ENCODE measurements at regions not wholly inside any gene's neighbourhood (a gene's known extent, or its start where the extent isn't known, plus 50 kb on each side); places are given as distances from the start of the nearest gene placed in this dataset.
A peak's percentile ranks its signal among the peaks of the same experiment; 100 is the strongest.

GRCh38 chr10:30554440-30554825, 75.1 kb downstream of the LYZL2 start:
- CTCF ChIA-PET (ENCODE audit: low intra/inter-chr PET ratio) = no interaction called here
- H2AFZ ChIP-seq (ENCODE audit: low read depth, low read length) = peak overlapping the region; percentile 97
- no peak for ATAC-seq
- TF ChIP-seq ZNF311 (CRISPR knock-in tag; IDR thresholded peaks at IDR 0.05) (0 out of 2 replicates have a peak, but pooled peaks have one; percentile 9), ZNF41 (CRISPR knock-in tag; conservative IDR thresholded peaks at IDR 0.05) (no peak), JUN (IDR thresholded peaks at IDR 0.05; ENCODE audit: borderline replicate concordance, low read depth, low read length) (no peak), JUN (CRISPR knock-in tag; IDR thresholded peaks at IDR 0.05; ENCODE audit: borderline replicate concordance) (no peak), NONO (IDR thresholded peaks at IDR 0.05; ENCODE audit: low read depth in 2 of 2, low read length in 1 of 2) (no peak), SP2 (IDR thresholded peaks at IDR 0.05; ENCODE audit: extremely low read depth, low read depth, low read length, poor library complexity, severe bottlenecking) (no peak), FOXM1 (IDR thresholded peaks at IDR 0.05; ENCODE audit: low read depth) (no peak), FOXM1 (CRISPR knock-in tag; IDR thresholded peaks at IDR 0.05; ENCODE audit: low read depth) (no peak), SOX6 (IDR thresholded peaks at IDR 0.05) (no peak), TAF15 (IDR thresholded peaks at IDR 0.05; ENCODE audit: low read depth, low read length) (no peak), NR2F6 (CRISPR knock-in tag; IDR thresholded peaks at IDR 0.05) (no peak), GTF3C2 (IDR thresholded peaks at IDR 0.05; ENCODE audit: borderline replicate concordance, extremely low read depth, insufficient read length) (no peak), ZNF263 (CRISPR knock-in tag; IDR thresholded peaks at IDR 0.05; ENCODE audit: borderline replicate concordance) (no peak), XRCC3 (IDR thresholded peaks at IDR 0.05) (no peak), ELF1 (tag; IDR thresholded peaks at IDR 0.05) (0 out of 2 replicates have a peak, but pooled peaks have one; percentile 3)
- TF ChIP-seq, protein P1, sequence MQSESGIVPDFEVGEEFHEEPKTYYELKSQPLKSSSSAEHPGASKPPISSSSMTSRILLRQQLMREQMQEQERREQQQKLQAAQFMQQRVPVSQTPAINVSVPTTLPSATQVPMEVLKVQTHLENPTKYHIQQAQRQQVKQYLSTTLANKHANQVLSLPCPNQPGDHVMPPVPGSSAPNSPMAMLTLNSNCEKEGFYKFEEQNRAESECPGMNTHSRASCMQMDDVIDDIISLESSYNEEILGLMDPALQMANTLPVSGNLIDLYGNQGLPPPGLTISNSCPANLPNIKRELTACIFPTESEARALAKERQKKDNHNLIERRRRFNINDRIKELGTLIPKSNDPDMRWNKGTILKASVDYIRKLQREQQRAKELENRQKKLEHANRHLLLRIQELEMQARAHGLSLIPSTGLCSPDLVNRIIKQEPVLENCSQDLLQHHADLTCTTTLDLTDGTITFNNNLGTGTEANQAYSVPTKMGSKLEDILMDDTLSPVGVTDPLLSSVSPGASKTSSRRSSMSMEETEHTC (IDR thresholded peaks at IDR 0.05) = no peak
- TF ChIP-seq, protein P2, sequence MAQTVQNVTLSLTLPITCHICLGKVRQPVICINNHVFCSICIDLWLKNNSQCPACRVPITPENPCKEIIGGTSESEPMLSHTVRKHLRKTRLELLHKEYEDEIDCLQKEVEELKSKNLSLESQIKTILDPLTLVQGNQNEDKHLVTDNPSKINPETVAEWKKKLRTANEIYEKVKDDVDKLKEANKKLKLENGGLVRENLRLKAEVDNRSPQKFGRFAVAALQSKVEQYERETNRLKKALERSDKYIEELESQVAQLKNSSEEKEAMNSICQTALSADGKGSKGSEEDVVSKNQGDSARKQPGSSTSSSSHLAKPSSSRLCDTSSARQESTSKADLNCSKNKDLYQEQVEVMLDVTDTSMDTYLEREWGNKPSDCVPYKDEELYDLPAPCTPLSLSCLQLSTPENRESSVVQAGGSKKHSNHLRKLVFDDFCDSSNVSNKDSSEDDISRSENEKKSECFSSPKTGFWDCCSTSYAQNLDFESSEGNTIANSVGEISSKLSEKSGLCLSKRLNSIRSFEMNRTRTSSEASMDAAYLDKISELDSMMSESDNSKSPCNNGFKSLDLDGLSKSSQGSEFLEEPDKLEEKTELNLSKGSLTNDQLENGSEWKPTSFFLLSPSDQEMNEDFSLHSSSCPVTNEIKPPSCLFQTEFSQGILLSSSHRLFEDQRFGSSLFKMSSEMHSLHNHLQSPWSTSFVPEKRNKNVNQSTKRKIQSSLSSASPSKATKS (CRISPR knock-in tag; IDR thresholded peaks at IDR 0.05) = no peak

More at GRCh38 chr10:30554440-30554825, 75.1 kb downstream of the LYZL2 start:
- no peaks in the 10 kb centered on the region for H3K9me3 ChIP-seq (replicated peaks; ENCODE audit: control insufficient read depth, insufficient read depth, low read depth, low read length)
- peak overlapping the region; percentile 10; the same call in 1 of the 2 replicates for H3K4me3 ChIP-seq
- peak overlapping the region; percentile 82 to 92; a peak in 3 of 4 replicates for H3K9ac ChIP-seq (ENCODE audit: insufficient read depth in 1 of 2, low read depth in 2 of 2, low read length in 2 of 2)
- peak overlapping the region; percentile 84 for H3K4me2 ChIP-seq (ENCODE audit: insufficient read depth, low read length)
- POLR2A ChIA-PET = interaction anchor here (0.7 to 3.6 kb wide), 4 partner anchors 12 to 118 kb away, joined by 3 to 38 read pairs (median 19); partner anchors contain the start of gene MAP3K8
- peaks cover 17 to 34% of the 10 kb centered on the region in 2 experiments for H3K4me1 ChIP-seq (replicated peaks in 1 of 2; ENCODE audit: control insufficient read depth in 2 of 2, insufficient read depth in 2 of 2, low read length in 2 of 2)
- no peaks in the 10 kb centered on the region for H3K36me3 ChIP-seq (ENCODE audit: control insufficient read depth, insufficient read depth, low read length)
- BruUV-seq (replicated peaks) = no TSS peak
- in situ Hi-C loops (cut with MboI) = no loop called here
- no peaks in the 10 kb centered on the region for H4K20me1 ChIP-seq (replicated peaks; ENCODE audit: control insufficient read depth, insufficient read depth, low read length)
- H3K9me1 ChIP-seq (ENCODE audit: control insufficient read depth, insufficient read depth, low read length) = no peaks in the 10 kb centered on the region
- DNase-seq (ENCODE audit: extremely low read depth in 1 of 4, low spot score in 3 of 4) (no peak), FAIRE-seq (no peak)
- peak overlapping the region; percentile 97 for H3K27ac ChIP-seq (ENCODE audit: extremely low read depth, low read depth, low read length)
- no peaks in the 10 kb centered on the region for H3K79me2 ChIP-seq (ENCODE audit: control insufficient read depth, insufficient read depth, low read length)
- WGBS (ENCODE audit: insufficient coverage, low coverage, missing lambda C conversion rate) = 24% methylated on average over 5 of the region's 5 CpGs
- no peaks in the 10 kb centered on the region for H3K27me3 ChIP-seq (ENCODE audit: control insufficient read depth in 2 of 2, insufficient read depth in 2 of 2, low read length in 2 of 2)
- intact Hi-C loops (cut with micrococcal nuclease) = loop anchor here (5.0 kb wide), 1 partner anchor 117 kb away; no protein-coding TSS in a partner anchor

Data from K562 (cell line).